ENCODE measurements at regions not wholly inside any gene's neighbourhood (a gene's known extent, or its start where the extent isn't known, plus 50 kb on each side); places are given as distances from the start of the nearest gene placed in this dataset.
A peak's percentile ranks its signal among the peaks of the same experiment; 100 is the strongest.
"Not testable (repeated sequence)": the region's sequence is repeated elsewhere in the genome, so short reads cannot be mapped to it uniquely, and the experiment has no call there.

- H3K9ac ChIP-seq (ENCODE audit: low read length in 3 of 3); H3K36me3 ChIP-seq (ENCODE audit: control insufficient read depth in 2 of 3, insufficient read depth in 3 of 3, low read length in 3 of 3); DNase-seq; H3K27ac ChIP-seq (ENCODE audit: low read depth in 2 of 2, low read length in 2 of 2); intact Hi-C loops (cut with DNase I); H3K27me3 ChIP-seq (ENCODE audit: control insufficient read depth, insufficient read depth, low read length); H3K4me3 ChIP-seq (ENCODE audit: low read length in 3 of 3); H3K9me3 ChIP-seq (ENCODE audit: control insufficient read depth in 2 of 3, insufficient read depth in 1 of 3, low read length in 3 of 3); H3K4me1 ChIP-seq (ENCODE audit: control insufficient read depth in 2 of 3, insufficient read depth in 2 of 3, low read depth in 1 of 3, low read length in 3 of 3); FAIRE-seq: not testable (repeated sequence)
Observed at GRCh38 chr9:65223986-65224385, 61.0 kb downstream of the FOXD4L5 start.

DNA sequence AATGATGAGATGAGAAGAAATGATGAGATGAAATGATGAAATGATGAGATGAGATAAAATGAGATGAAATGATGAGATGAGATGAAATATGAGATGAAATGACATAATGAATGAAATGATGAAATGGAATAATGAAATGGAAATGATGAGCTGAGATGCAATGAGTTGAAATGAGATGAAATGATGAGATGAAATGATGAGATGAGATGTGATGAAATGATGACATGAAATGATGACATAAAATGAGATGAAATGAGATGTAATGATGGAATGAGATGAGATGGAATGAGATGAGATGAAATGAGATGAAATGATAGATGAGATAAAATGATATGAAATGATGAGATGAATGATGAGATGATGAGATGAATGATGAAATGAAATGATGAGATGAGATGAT is 76.2 kb downstream of the FOXD4L5 start:
- intact Hi-C loops (cut with DNase I); H3K9me3 ChIP-seq (ENCODE audit: control insufficient read depth in 2 of 3, insufficient read depth in 1 of 3, low read length in 3 of 3); H3K9ac ChIP-seq (ENCODE audit: low read length in 3 of 3); H3K27ac ChIP-seq (ENCODE audit: low read depth in 2 of 2, low read length in 2 of 2); H3K4me3 ChIP-seq (ENCODE audit: low read length in 3 of 3); H3K27me3 ChIP-seq (ENCODE audit: control insufficient read depth, insufficient read depth, low read length); FAIRE-seq; H3K4me1 ChIP-seq (ENCODE audit: control insufficient read depth in 2 of 3, insufficient read depth in 2 of 3, low read depth in 1 of 3, low read length in 3 of 3); H3K36me3 ChIP-seq (ENCODE audit: control insufficient read depth in 2 of 3, insufficient read depth in 3 of 3, low read length in 3 of 3); DNase-seq: not testable (repeated sequence)

DNA sequence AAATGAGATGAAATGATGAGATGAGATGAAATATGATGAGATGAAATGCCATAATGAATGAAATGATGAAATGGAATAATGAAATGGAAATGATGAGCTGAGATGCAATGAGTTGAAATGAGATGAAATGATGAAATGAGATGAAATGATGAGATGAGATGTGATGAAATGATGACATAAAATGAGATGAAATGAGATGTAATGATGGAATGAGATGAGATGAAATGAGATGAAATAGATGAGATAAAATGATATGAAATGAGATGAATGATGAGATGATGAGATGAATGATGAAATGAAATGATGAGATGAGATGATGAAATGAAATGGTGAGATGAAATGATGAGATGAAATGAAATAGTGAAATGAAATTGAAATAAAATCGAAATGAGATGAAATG is 77.7 kb downstream of the FOXD4L5 start:
- intact Hi-C loops (cut with DNase I); H3K36me3 ChIP-seq (ENCODE audit: control insufficient read depth in 2 of 3, insufficient read depth in 3 of 3, low read length in 3 of 3); H3K4me1 ChIP-seq (ENCODE audit: control insufficient read depth in 2 of 3, insufficient read depth in 2 of 3, low read depth in 1 of 3, low read length in 3 of 3); FAIRE-seq; H3K27ac ChIP-seq (ENCODE audit: low read depth in 2 of 2, low read length in 2 of 2); H3K27me3 ChIP-seq (ENCODE audit: control insufficient read depth, insufficient read depth, low read length); H3K4me3 ChIP-seq (ENCODE audit: low read length in 3 of 3); H3K9me3 ChIP-seq (ENCODE audit: control insufficient read depth in 2 of 3, insufficient read depth in 1 of 3, low read length in 3 of 3); DNase-seq; H3K9ac ChIP-seq (ENCODE audit: low read length in 3 of 3): not testable (repeated sequence)

DNA sequence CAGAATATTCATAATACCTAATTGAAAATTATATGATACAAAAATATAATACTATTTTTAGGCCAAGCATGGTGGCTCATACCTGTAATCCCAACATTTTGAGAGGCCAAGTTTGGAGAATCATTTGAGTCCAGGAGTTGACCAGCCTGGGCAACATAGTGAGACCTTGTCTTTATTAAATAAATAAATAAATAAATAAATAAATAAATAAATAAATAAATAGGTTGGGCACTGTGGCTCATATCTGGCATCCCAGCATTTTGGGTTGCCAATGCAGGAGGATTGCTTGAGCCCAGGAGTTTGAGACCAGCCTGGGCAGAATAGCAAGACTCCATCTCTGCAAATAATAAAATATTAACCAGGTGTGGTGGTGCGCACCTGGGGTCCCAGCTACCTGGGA is 79.2 kb downstream of the FOXD4L5 start:
- intact Hi-C loops (cut with DNase I); H3K27me3 ChIP-seq (ENCODE audit: control insufficient read depth, insufficient read depth, low read length); H3K9me3 ChIP-seq (ENCODE audit: control insufficient read depth in 2 of 3, insufficient read depth in 1 of 3, low read length in 3 of 3); DNase-seq; H3K27ac ChIP-seq (ENCODE audit: low read depth in 2 of 2, low read length in 2 of 2); H3K4me3 ChIP-seq (ENCODE audit: low read length in 3 of 3); FAIRE-seq; H3K9ac ChIP-seq (ENCODE audit: low read length in 3 of 3); H3K36me3 ChIP-seq (ENCODE audit: control insufficient read depth in 2 of 3, insufficient read depth in 3 of 3, low read length in 3 of 3); H3K4me1 ChIP-seq (ENCODE audit: control insufficient read depth in 2 of 3, insufficient read depth in 2 of 3, low read depth in 1 of 3, low read length in 3 of 3): not testable (repeated sequence)

DNA sequence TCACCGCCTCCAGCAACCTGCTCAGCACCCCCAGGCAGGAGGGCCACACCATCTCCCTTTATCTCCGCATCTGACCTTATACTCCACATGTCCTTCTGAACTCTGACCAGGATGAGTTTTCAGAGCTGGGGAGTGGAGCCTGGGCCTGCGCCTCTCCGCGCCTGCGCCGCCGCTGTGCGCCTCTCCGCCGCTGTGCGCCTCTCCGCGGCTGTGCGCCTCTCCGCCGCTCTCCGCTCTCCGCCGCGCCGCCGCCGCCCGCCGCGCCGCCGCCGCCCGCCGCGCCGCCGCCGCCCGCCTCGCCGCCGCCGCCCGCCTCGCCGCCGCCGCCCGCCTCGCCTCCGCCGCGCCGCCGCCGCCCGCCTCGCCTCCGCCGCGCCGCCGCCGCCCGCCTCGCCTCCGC is 89.2 kb downstream of the FOXD4L5 start:
- H3K27me3 ChIP-seq (ENCODE audit: control insufficient read depth, insufficient read depth, low read length); H3K9me3 ChIP-seq (ENCODE audit: control insufficient read depth in 2 of 3, insufficient read depth in 1 of 3, low read length in 3 of 3); H3K27ac ChIP-seq (ENCODE audit: low read depth in 2 of 2, low read length in 2 of 2); FAIRE-seq; H3K4me3 ChIP-seq (ENCODE audit: low read length in 3 of 3); H3K4me1 ChIP-seq (ENCODE audit: control insufficient read depth in 2 of 3, insufficient read depth in 2 of 3, low read depth in 1 of 3, low read length in 3 of 3); H3K36me3 ChIP-seq (ENCODE audit: control insufficient read depth in 2 of 3, insufficient read depth in 3 of 3, low read length in 3 of 3); H3K9ac ChIP-seq (ENCODE audit: low read length in 3 of 3); intact Hi-C loops (cut with DNase I): not testable (repeated sequence)
- DNase-seq: peak in 1 of 5 donors; percentile 0

GRCh38 chr9:65155937-65156336 is 129.1 kb downstream of the FOXD4L5 start:
- intact Hi-C loops (cut with DNase I); H3K4me1 ChIP-seq (ENCODE audit: control insufficient read depth in 2 of 3, insufficient read depth in 2 of 3, low read depth in 1 of 3, low read length in 3 of 3); H3K9me3 ChIP-seq (ENCODE audit: control insufficient read depth in 2 of 3, insufficient read depth in 1 of 3, low read length in 3 of 3); H3K4me3 ChIP-seq (ENCODE audit: low read length in 3 of 3); H3K36me3 ChIP-seq (ENCODE audit: control insufficient read depth in 2 of 3, insufficient read depth in 3 of 3, low read length in 3 of 3); H3K27me3 ChIP-seq (ENCODE audit: control insufficient read depth, insufficient read depth, low read length); FAIRE-seq; H3K9ac ChIP-seq (ENCODE audit: low read length in 3 of 3); H3K27ac ChIP-seq (ENCODE audit: low read depth in 2 of 2, low read length in 2 of 2): not testable (repeated sequence)
- peak in 3 of 5 donors; percentile 1 to 23 (median 5) for DNase-seq

All from kidney (tissue), 10 donors.